ENCODE measurements at regions not wholly inside any gene's neighbourhood (a gene's known extent, or its start where the extent isn't known, plus 50 kb on each side); places are given as distances from the start of the nearest gene placed in this dataset.
A peak's percentile ranks its signal among the peaks of the same experiment; 100 is the strongest.

GRCh38 chr9:12963537-12963936 lies 188.7 kb downstream of the LURAP1L start:
- DNase-seq (ENCODE audit: low read depth), result no peak
- H3K4me3 ChIP-seq (ENCODE audit: low read depth, low read length), result no peak overlapping the region
- no peak for TF ChIP-seq CTCF (IDR thresholded peaks at IDR 0.05; ENCODE audit: insufficient read depth, low read length)

GRCh38 chr9:12964271-12964670 lies 189.5 kb downstream of the LURAP1L start:
- DNase-seq (ENCODE audit: low read depth), result no peak
- no peak for TF ChIP-seq CTCF (IDR thresholded peaks at IDR 0.05; ENCODE audit: insufficient read depth, low read length)

GRCh38 chr9:12965303-12965702 lies 190.5 kb downstream of the LURAP1L start:
- TF ChIP-seq CTCF (IDR thresholded peaks at IDR 0.05; ENCODE audit: insufficient read depth, low read length), result no peak
- DNase-seq (ENCODE audit: low read depth), result no peak
- no peak overlapping the region for H3K4me3 ChIP-seq (ENCODE audit: low read depth, low read length)

More at GRCh38 chr9:12964271-12964670, 189.5 kb downstream of the LURAP1L start:
- no peak overlapping the region for H3K4me3 ChIP-seq (ENCODE audit: low read depth, low read length)

GRCh38 chr9:12968093-12968492 lies 193.3 kb downstream of the LURAP1L start:
- no peak for DNase-seq (ENCODE audit: low read depth)
- TF ChIP-seq CTCF (IDR thresholded peaks at IDR 0.05; ENCODE audit: insufficient read depth, low read length), result no peak
- H3K4me3 ChIP-seq (ENCODE audit: low read depth, low read length), result no peak overlapping the region

- no peak overlapping the region for H3K4me3 ChIP-seq (ENCODE audit: low read depth, low read length)
- no peak for TF ChIP-seq CTCF (IDR thresholded peaks at IDR 0.05; ENCODE audit: insufficient read depth, low read length)
- peak; percentile 57 for DNase-seq (ENCODE audit: low read depth)
Observed at GRCh38 chr9:12972608-12973589, 198.1 kb downstream of the LURAP1L start.

- DNase-seq (ENCODE audit: low read depth), result peak; percentile 54
- TF ChIP-seq CTCF (IDR thresholded peaks at IDR 0.05; ENCODE audit: insufficient read depth, low read length), result no peak
- H3K4me3 ChIP-seq (ENCODE audit: low read depth, low read length), result no peak overlapping the region
Observed at GRCh38 chr9:12973710-12974109, 198.9 kb downstream of the LURAP1L start.
